Activated CD4-positive, alpha-beta T cell treated with anti-CD3 and anti-CD28 coated beads, Interleukin-2, amount 50 U/mL, for 1 hour (primary cell): ENCODE measurements at regions not wholly inside any gene's neighbourhood (a gene's known extent, or its start where the extent isn't known, plus 50 kb on each side); places are given as distances from the start of the nearest gene placed in this dataset.
"Not testable (repeated sequence)": the region's sequence is repeated elsewhere in the genome, so short reads cannot be mapped to it uniquely, and the experiment has no call there.

Experiments used
- DNase-seq: peaks from one replicate; pipeline ENCODE4 v3.0.0-alpha.2; 2020

DNA sequence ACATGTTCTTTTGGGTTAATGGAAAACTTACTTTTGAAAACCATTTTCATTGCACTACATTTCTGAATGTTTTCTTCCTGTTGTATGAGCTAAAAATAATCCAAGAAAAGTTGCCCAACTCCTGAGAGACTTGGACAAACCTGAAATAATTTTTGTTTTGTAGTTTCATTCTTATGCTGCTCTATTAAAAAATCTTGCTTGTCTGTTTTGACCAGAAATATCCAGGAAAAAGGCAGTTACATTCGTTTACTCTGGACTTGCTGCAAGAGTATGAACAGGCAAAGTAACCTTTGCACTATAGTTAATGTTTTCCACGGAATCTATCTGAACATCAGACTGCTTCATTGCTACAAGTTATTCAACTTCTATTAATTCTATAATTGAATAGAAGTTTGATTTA lies 200.1 kb upstream of the DAB2 start:
- DNase-seq: no peak

DNA sequence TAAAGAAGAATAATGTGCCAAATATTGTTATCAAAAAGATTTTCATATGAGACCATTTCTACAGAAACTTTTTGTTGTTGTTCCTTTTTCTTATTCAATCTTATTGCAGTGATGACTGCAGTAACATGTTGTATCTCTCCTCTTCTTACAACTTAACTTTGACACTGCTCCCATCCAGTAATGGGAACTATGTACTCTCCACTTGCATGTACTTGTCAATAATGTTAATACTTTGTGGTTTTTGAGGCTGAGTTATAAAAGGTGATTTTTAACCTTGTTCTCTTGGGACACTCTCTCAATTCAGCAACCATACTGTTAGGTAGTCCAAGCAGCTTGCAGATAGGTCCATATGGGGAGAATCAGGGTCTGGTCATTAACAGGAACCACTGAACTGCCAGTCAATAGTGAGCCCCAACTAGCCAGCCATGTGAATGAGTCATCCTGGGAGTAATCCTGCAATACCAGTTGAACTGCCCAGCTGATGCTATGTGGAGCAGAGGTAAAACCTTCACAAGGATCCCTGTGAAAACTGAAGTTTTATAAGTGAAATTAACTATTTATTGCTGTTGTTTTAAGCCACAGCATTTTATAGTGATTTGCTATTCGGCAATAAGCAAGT lies 199.6 kb upstream of the DAB2 start:
- DNase-seq: no peak

DNA sequence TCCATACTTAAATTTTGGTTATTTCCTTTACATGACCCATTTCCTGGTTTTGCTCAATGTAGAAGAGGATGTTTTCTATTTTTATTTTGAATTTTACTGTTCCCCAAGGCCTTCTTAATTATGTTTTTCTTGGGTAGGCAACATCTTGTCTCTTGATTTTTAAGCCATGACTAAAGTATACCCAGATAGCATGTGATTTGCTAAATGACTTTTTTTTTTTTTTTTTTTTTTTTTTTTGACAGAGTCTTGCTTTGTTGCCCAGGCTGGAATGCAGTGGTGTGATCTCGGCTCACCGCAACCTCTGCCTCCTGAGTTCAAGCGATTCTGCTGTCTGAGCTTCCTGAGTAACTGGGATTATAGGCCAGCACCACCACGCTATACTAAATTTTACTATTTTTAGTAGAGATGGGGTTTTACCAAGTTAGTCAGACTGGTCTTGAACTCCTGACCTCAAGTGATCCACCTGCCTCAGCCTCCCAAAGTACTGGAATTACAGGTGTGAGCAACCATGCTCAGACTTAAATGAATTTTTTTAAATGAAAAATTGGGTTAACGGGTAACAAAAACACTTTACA lies 198.6 kb upstream of the DAB2 start:
- no peak for DNase-seq

DNA sequence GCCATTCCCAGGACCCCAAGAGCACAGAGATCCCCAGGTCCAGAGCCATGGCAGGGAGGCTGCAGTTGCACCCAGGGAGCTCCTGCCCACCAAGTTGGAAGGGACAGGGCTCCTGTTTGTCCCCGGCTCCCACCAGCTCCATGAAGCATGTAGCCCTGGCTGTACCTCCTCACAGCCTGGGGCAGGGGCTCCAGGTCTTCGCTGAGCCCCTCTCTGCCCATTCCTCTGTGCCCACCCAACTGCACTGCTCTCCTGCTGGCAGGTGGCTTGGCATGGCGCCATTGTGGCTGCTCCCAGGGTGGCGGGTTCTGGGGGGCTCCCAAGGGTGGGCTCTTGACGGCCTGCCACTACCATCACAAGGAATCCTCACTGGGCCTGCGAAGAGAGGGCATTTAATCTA lies 197.5 kb upstream of the DAB2 start:
- DNase-seq: no peak

DNA sequence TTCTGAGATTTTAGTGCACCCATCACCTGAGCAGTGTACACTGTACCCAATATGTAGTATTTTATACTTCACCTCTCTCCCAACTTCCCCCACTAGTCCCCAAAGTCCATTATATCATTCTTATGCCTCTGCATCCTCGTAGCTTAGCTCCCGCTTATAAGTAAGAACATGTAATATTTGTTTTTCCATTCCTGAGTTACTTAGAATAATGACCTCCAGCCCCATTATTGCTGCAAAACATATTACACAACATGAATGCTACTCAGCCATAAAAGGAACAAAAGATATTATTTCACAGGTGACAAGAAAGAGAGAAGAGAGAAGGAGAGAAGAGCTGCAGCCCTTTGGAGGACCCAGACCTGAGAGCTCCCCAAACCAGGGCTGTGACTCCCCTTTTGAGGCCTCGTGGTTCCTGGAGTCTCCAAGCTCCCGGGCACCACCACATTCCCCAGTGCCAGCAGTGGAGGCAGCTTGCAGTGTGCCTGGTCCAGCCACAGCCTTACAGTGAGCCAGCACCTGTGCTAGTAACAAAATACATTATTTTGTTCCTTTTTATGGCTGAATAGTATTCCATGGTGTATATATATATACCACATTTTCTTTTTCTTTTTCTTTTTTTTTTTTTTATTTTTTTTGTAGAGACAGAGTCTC lies 194.5 kb upstream of the DAB2 start:
- DNase-seq: no peak

DNA sequence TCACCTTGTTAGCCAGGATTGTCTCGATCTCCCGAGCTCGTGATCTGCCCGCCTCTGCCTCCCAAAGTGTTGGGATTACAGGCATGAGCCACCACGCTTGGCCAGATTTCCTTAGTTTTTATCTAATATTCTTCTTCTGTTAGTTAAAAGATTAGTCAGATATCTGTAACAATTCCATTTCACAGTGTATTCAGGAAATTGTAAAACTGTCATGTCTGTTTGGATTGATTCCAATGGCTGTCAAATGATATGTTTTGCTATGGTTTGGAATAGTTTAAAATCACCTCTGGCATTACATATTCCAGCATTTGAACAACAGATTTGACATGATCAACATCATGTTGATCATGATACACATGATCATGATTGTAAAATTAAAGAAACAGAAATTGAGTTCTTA lies 193.6 kb upstream of the DAB2 start:
- no peak for DNase-seq

DNA sequence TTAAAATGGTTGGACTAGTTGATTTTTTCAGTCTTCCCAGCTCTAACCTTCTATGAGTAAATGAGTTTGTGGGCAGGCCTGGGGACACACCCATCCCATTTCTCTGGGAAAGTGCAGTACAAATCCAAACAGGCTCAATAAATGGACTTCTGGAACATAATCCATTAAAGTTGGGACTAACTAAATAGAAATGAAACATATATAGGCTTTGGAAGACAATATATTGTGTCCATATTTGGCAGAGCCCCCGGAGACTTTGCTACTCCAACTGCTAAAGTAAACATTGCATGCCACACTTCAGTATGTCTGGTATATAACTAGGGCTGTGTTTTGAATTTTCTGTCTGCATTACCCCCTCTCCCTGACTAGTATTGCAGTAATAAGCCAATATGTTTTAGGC lies 191.4 kb upstream of the DAB2 start:
- DNase-seq: no peak

DNA sequence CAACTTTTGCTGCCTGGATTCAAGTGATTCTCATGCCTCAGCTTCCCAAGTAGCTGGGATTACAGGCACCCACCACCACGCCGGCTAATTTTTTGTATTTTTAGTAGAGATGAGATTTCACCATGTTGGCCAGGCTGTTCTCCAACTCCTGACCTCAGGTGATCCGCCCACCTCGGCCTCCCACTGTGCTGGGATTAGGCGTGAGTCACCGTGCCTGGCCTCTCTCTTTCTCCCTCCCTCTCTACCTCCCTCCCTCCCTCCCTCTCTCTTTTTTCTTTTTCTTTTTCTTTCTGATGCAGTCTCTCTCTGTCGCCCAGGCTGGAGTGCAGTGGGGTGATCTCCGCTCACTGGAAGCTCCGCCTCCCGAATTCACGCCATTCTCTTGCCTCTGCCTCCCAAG lies 186.3 kb upstream of the DAB2 start:
- DNase-seq: not testable (repeated sequence)

DNA sequence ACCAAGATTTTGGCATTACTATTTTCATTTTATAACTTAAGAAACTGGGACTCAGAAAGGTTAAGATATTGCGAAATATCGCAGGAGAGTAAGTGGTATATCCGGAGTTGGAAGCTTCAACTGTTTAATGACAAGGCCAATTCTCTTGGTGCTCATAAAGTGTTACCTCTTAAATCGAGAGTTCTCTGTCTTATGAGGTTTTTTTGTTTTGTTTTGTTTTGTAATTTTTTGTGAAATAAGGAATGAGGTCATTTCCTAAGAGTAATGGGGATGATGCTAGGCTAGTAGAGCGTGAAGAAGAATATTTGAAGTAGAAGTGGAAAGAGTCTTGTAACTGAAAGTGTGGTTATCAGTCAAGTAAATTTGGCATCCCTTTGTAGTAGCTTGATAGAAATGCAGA lies 183.2 kb upstream of the DAB2 start:
- no peak for DNase-seq

DNA sequence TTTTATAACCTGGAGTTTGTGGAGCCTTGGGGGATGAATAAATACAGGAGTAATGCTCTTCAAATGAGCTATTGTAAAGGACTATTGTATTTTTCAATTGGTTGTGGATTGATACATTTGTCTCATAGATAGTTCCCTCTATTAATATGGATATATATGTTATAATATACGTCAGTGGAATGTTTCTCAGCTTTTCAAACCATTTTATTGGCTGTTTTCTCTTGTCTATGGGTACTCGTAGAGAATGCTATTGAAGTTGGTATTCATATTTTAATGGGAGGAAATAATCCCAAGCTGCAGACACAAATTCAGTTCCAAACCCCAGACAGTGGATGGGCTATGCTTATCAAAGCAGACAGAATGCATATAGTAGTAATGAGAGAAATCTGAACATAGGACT lies 181.8 kb upstream of the DAB2 start:
- DNase-seq: no peak

DNA sequence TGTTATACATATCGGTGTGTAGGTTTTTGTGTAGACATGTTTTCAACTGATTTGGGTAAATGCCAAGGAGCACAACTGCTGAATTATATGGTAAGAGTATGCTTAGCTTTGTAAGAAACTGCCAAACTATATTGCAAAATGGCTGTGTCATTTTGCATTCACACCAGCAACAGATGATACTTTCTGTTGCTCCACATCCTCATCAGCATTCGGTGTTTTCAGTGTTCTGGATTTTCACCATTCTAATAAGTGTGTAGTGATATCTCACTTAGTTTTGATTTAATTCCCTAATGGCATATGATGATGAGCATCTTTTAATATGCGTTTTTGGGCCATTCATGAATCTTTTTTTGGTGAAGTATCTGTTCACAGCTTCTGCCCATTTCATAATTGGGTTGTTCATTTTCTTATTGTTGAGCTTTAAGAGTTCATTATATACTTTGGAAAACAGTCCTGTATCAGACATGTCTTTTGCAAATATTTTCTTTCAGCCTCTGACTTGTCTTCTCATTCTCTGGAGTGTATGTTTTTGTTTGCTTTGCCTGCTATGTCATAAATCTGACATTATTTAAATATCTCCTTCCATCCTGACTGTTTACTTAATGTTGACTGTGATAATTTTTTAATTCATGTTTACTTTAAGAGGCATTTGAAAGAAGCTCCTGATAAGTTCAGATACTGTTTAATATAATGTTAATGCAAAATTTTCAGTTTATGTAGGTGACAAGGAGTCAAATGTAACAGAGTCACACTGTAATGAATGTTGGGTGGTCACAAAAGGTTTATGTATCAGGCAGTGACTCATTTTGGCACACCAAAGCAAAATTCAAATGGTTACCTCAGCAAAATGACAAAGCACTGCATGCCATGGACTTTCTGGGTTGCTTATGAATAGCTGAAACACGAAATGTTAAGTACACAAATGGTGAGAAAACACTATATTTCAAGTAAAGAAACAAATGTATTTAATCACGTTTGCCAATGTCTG lies 181.1 kb upstream of the DAB2 start:
- DNase-seq: no peak

DNA sequence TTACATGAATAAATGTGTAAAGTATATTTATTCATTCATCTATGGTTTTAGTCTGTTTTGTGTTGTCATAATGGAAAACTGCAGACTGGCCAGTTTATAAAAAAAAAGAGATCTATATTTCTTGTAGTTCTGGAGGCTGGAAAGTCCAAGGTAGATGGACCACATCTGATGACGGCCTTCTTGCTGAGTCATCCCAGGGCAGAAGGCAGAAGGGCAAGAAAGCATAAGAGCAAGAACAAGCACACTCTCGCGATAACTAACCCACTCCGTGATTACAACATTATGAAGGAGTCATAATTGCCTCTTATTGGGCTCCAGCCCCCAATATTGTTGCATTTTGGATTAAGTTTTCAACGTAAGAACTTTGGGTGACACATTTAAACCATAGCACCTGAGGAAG lies 180.4 kb upstream of the DAB2 start:
- DNase-seq: no peak

DNA sequence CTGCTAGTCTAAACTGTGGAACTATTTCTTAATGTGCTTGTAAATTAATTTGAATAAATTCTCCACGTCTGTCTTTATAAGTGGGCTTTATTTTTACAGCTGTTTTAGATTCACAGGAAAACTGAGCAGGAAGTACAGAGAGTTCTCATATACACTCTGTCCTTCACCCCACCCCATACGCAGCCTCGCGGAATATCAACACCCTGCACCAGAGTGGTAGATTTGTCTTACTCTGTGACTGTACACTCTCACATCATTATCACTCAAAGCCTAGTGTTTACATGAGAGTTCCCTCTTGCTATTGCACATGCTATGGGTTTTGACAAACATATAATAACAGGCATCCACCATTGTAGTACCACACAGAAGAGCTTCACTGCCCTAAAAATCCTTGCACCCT lies 179.7 kb upstream of the DAB2 start:
- no peak for DNase-seq

DNA sequence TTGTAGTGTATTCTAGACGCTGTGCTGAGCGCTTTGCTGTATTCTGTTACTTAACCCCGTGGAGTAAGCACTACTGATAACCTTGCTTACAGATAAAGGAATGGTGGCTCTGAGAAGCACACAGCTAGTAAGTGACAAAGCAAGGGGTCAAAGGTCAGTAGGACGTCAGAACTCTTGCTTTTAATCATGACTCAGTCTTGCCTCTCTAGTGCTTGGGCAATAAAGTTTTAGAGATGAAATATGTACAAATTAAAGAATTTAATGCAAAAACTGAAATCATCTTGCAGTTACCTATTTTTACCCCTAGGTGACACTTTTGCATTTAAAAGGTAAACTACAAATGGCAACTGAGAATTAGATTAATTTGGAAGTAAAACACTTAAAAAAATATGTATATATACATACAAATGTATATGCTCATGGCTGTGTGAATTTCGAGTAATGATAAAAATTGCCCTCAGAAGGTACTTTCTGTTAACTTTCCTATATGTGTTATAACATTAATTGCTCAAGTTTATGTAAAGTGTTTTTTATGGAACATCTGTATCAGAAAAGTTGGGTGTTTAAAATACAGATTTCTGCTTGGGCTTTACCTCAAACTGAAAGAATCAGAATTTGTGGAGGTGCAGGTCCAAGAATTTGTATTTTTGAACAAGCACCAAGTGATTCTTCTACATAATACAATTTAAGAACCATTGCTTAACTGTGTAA lies 175.1 kb upstream of the DAB2 start:
- DNase-seq: no peak

DNA sequence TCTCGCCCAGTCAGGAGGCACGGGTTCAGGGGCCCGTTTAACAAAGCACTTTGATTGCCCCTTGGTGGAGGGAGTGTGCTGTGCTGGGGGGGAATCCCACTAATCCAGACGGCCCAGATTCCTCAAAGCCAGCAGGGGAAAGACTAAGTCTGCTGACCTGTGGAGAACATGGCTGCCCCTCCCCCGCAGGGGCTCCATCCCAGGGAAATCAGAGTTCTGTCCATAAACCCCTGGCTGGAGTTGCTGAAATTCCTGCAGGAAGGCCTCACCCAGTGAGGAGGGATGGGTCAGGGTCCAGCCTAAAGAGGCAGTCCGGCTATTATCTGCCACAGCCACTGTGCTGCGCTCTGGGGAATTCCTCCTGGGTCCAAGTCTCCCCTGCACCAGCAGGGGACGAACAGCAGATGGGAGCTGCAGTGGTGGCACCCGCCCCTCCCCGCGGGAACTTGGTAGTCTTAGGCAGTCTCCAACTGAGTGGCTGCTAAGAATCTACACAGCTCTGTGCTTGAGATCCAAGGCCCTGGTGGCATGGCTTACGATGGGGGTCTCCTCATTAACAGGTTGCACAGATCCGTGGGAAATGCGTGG lies 174.0 kb upstream of the DAB2 start:
- no peak for DNase-seq

DNA sequence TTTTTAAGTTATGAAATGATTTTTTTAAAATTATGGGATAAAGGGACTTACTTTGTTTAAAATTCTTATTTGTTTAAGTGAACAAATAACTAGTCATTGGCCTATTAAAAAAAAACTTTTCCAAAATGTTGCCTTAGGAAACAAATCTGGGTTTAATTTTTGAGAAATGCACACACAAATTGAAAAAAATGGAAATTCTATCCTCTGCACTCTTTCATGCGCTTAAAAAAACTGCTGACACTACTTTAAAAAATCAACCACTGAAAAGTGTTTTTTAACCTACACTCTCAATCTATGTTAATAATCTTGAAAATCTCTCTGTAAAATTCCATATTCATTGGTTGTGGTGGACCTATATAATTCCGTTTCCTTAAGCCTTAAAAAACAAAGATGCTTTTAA lies 163.4 kb upstream of the DAB2 start:
- DNase-seq: no peak

DNA sequence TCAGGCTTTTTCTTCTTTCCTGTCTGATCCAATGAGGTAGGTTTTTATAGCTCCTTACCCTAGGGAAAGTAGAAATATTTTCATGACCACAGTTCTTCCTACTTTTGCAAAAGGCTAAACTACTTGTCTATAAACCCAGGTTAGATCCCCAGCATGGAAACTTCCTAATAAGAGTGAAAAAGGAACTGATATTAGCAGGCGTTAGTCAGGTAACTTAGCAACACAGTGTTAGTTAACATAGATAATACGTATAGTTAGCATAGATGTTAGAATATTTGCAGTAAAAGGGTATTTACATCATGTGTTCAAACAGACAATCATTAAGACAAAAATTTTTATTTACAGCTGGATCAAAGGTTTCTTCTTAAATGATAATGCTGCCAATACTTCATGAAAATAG lies 162.9 kb upstream of the DAB2 start:
- DNase-seq: no peak

DNA sequence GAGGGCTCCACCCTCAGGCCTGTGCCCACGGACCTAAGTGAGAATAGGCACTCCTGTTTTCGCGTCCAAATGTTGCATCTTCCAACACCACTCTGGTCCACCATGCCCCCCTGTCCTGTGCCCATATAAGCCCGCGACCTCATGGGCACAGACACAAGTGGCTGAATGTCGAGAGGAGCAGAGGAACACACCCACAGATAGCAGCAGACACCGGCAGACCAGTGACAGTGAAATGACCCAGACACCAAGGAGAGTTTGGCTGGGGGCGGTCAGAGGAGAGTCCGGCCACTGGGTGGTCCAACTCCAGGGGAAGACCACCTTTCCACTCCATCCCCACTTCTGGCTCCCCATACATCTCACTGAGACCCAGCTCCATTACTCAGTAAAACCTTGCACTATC lies 161.4 kb upstream of the DAB2 start:
- no peak for DNase-seq

DNA sequence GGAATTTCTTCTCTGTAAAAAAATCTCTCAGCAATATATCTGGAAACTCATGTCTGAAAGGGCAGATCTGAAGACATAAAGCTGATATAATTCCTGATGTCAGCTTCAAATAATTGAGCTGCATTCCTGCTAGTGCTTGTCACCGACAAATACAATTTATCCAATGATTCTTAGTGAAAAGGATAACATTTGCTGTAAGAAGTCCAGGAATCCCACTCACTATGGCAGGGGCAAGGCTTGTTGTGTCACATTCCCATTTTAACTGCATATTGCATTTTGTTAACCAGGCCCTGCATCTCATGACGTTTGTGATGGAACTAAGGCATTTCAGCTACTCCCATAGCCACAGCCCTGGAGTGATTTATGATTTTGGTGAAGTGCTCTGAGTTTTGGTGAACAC lies 160.1 kb upstream of the DAB2 start:
- DNase-seq: no peak

DNA sequence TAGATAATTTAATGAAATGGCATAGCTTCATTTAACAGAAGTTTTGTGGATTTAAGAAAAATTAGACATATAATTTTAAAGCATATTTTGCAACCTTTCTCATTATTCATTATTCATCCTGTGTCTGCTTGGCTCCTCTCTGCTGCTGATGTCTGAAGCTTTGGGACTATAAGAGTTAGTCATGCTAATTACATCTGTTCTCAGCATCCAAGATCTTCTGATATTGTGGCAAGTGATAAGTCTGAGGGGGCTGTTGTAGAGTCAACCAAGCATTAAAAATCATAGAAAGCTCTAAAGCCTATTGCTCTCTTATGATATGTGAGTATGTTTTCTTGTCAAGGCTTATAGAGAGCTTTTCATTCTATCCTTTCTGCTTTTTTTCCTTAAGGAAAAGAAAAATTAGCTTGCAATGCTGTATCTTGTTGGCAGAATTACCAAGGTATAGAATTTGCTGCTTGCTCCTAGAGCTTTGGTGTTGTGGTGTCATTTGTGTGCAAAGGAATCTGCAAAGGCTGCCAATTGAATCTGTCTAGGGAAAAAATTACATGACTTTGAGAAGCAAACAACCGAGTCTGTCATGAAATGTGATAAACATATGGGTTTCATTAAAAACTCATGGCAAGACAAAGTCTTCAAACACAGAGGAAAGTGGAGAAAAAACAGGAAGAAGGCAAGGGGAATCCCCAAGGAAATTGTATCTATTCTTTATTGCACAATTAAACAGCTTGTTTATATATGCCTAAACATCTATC lies 156.1 kb upstream of the DAB2 start:
- DNase-seq: no peak

DNA sequence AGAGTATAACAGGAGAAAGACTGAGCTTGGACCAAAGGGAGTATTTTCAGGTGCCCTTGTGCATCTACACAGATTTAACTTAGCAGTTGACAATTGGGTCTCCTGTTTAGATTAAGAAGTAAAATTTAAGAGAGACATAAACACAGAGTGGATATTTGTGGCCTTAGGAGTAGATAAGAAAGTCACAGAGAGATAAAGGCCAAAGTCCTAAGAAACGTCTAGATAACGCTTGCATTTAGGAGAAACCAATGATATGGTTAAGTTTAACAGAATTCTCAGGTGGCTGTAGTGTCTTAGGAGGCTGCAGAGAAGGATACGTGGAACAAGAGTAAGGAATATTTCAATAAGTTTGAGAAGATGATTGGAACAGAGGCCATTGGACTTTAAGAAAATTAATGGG lies 155.0 kb upstream of the DAB2 start:
- no peak for DNase-seq
